Right lobe of liver (tissue), 4 donors: ENCODE measurements at regions not wholly inside any gene's neighbourhood (a gene's known extent, or its start where the extent isn't known, plus 50 kb on each side); places are given as distances from the start of the nearest gene placed in this dataset.

Experiments
- CTCF ChIP-seq, 4 donors: fragments of 200-600 bp in 3 of 4; fragments of 450-650 bp in 1 of 4; IDR thresholded peaks; one replicate each; pipeline versions ENCODE4 v1.5.1 to v1.8.0; 2016 to 2022; ENCODE audit warnings: antibody characterized with exemption in 4 of 4, mild to moderate bottlenecking in 2 of 4
- POLR2A ChIP-seq: fragments of 450-650 bp; IDR thresholded peaks from one replicate; pipeline ENCODE4 v1.6.1; 2017; ENCODE audit warnings: antibody characterized with exemption, mild to moderate bottlenecking
- donor health status: DM: no; HTN: no; CAD: no.
- donor health status: DM: no; HTN: no; CAD: no.
- donor health status: DM: no; HTN: yes; CAD: no.

GRCh38 chr6:8556370-8557013 lies 121.1 kb upstream of the SLC35B3 start:
- no peak for TF ChIP-seq POLR2A
- TF ChIP-seq CTCF (IDR thresholded peaks at IDR 0.05), result no peak
